H1 (cell line): ENCODE measurements at regions not wholly inside any gene's neighbourhood (a gene's known extent, or its start where the extent isn't known, plus 50 kb on each side); places are given as distances from the start of the nearest gene placed in this dataset.
A peak's percentile ranks its signal among the peaks of the same experiment; 100 is the strongest.

Source experiments
- CTCF ChIA-PET: fragments of 300-600 bp; sonication (Branson Sonifier 250); formaldehyde crosslinking; loops from one replicate; lab custom pipeline; 2021; ENCODE audit not compliant: partially characterized antibody; lab: Charles Lee
- POLR2A ChIA-PET: fragments of 300-600 bp; sonication (Branson Sonifier 250); formaldehyde crosslinking; loops from one replicate; lab custom pipeline; 2021; ENCODE audit warnings: inconsistent platforms; ENCODE audit not compliant: partially characterized antibody; lab: Charles Lee
- DNase-seq, 2 experiments: peaks; one replicate each; pipeline versions ENCODE4 v3.0.0 to v3.0.0-alpha.2; 2010 to 2022; ENCODE audit warnings: low spot score in 2 of 2, low read depth in 1 of 2, mixed read lengths in 1 of 2
- FAIRE-seq: peaks from 2 replicates; lab custom pipeline; 2011; peaks lifted over from hg19 to GRCh38; lab: Jason Lieb, UNC
- H2AFZ ChIP-seq: 2 replicates; pipeline ENCODE4 v1.8.1; 2012; ENCODE audit warnings: low read length, inconsistent platforms
- H2AK5ac ChIP-seq: 2 replicates; pipeline ENCODE4 v1.6.1; 2013; ENCODE audit warnings: low read depth, low read length
- H2BK120ac ChIP-seq: replicated peaks from 2 replicates; pipeline ENCODE3; 2013; ENCODE audit warnings: low read depth, low read length, inconsistent platforms
- H2BK12ac ChIP-seq: 2 replicates; pipeline ENCODE4 v1.6.1; 2013; ENCODE audit warnings: low read depth, low read length
- H2BK15ac ChIP-seq: 2 replicates; pipeline ENCODE4 v1.6.1; 2013; ENCODE audit warnings: low read length
- H2BK20ac ChIP-seq: 2 replicates; pipeline ENCODE4 v1.6.1; 2013; ENCODE audit warnings: low read length
- H2BK5ac ChIP-seq: 2 replicates; pipeline ENCODE4 v1.6.1; 2013; ENCODE audit warnings: low read depth, low read length
- H3K14ac ChIP-seq: 2 replicates; pipeline ENCODE4 v1.6.1; 2013; ENCODE audit warnings: inconsistent platforms; ENCODE audit not compliant: insufficient read length
- H3K18ac ChIP-seq: 2 replicates; pipeline ENCODE4 v1.6.1; 2013; ENCODE audit warnings: low read length; ENCODE audit errors: extremely low read depth
- H3K23ac ChIP-seq: 2 replicates; pipeline ENCODE4 v1.6.1; 2013; ENCODE audit warnings: inconsistent platforms; ENCODE audit not compliant: insufficient read length
- H3K23me2 ChIP-seq: 2 replicates; pipeline ENCODE4 v1.6.1; 2013; ENCODE audit warnings: low read depth, low read length
- H3K27ac ChIP-seq: 2 replicates; pipeline ENCODE4 v1.6.1; 2011; ENCODE audit warnings: low read depth, low read length, inconsistent platforms
- H3K27me3 ChIP-seq, 4 experiments: replicated peaks in 1 of 4; 1 replicate in 1 of 4; 2 replicates in 3 of 4; pipeline versions ENCODE4 v1.6.1 to v1.8.1; 2011 to 2013; ENCODE audit warnings: low read length in 3 of 4, mild to moderate bottlenecking in 3 of 4, inconsistent platforms in 2 of 4, mixed read lengths in 2 of 4, moderate library complexity in 1 of 4; ENCODE audit not compliant: control insufficient read depth in 3 of 4, insufficient read depth in 3 of 4; ENCODE audit errors: extremely low read depth in 1 of 4
- H3K36me3 ChIP-seq, 4 experiments: 2 replicates each; pipeline versions ENCODE4 v1.6.1 to v1.8.1; 2011 to 2013; ENCODE audit warnings: mild to moderate bottlenecking in 4 of 4, low read length in 3 of 4, moderate library complexity in 2 of 4, control low read depth in 1 of 4, inconsistent platforms in 1 of 4; ENCODE audit not compliant: insufficient read depth in 4 of 4, control insufficient read depth in 2 of 4
- H3K4ac ChIP-seq: replicated peaks from 2 replicates; pipeline ENCODE3; 2013; ENCODE audit warnings: low read length, low read depth, mixed read lengths, inconsistent platforms; ENCODE audit not compliant: insufficient read length
- H3K4me1 ChIP-seq, 4 experiments: replicated peaks in 1 of 4; 1 replicate in 1 of 4; 2 replicates in 3 of 4; pipeline versions ENCODE4 v1.6.1 to v1.8.1; 2011 to 2013; ENCODE audit warnings: low read length in 3 of 4, inconsistent platforms in 2 of 4, mixed read lengths in 1 of 4; ENCODE audit not compliant: insufficient read depth in 4 of 4, control insufficient read depth in 3 of 4
- H3K4me2 ChIP-seq, 2 experiments: 2 replicates each; pipeline versions ENCODE4 v1.6.1 to v1.8.1; 2011 to 2013; ENCODE audit warnings: low read depth in 2 of 2, low read length in 2 of 2, control low read depth in 1 of 2, inconsistent platforms in 1 of 2, mild to moderate bottlenecking in 1 of 2; ENCODE audit not compliant: insufficient read depth in 1 of 2
- H3K4me3 ChIP-seq, 4 experiments: fragments of 200-600, 300-600 bp in 1 of 4; sonication (generic), shearing (Covaris generic), sonication (Bioruptor Twin) in 1 of 4; 2 replicates each; pipeline versions ENCODE4 v1.5.1 to v1.8.1; 2011 to 2016; ENCODE audit warnings: low read length in 4 of 4, low read depth in 3 of 4, control low read depth in 2 of 4, inconsistent platforms in 2 of 4, mild to moderate bottlenecking in 2 of 4, mixed read lengths in 1 of 4, moderate library complexity in 1 of 4; ENCODE audit not compliant: insufficient read depth in 2 of 4; ENCODE audit errors: extremely low read depth in 1 of 4
- H3K56ac ChIP-seq: replicated peaks from 2 replicates; pipeline ENCODE3; 2013; ENCODE audit warnings: low read depth, mild to moderate bottlenecking, mixed read lengths, low read length, inconsistent platforms; ENCODE audit not compliant: insufficient read length
- H3K79me1 ChIP-seq: 2 replicates; pipeline ENCODE4 v1.6.1; 2013; ENCODE audit warnings: low read depth, low read length, control low read depth
- H3K79me2 ChIP-seq, 2 experiments: 2 replicates each; pipeline versions ENCODE4 v1.6.1 to v1.8.1; 2012 to 2013; ENCODE audit warnings: low read length in 2 of 2, mild to moderate bottlenecking in 2 of 2, inconsistent platforms in 1 of 2; ENCODE audit not compliant: insufficient read depth in 2 of 2, control insufficient read depth in 1 of 2
- H3K9ac ChIP-seq, 4 experiments: replicated peaks in 1 of 4; 1 replicate in 1 of 4; 2 replicates in 3 of 4; pipeline versions ENCODE4 v1.6.1 to v1.8.1; 2011 to 2013; ENCODE audit warnings: low read depth in 3 of 4, low read length in 3 of 4, control low read depth in 2 of 4, mild to moderate bottlenecking in 2 of 4, moderate library complexity in 2 of 4, inconsistent platforms in 1 of 4; ENCODE audit errors: extremely low read depth in 1 of 4
- H3K9me3 ChIP-seq, 2 experiments: 2 replicates each; pipeline versions ENCODE4 v1.6.1 to v1.8.1; 2012 to 2013; ENCODE audit warnings: mild to moderate bottlenecking in 2 of 2, moderate library complexity in 2 of 2, control low read depth in 1 of 2, inconsistent platforms in 1 of 2, low read depth in 1 of 2, low read length in 1 of 2, mixed read lengths in 1 of 2; ENCODE audit not compliant: insufficient read depth in 2 of 2
- H4K20me1 ChIP-seq, 2 experiments: replicated peaks in 1 of 2; 2 replicates each; pipeline versions ENCODE3 to v1.8.1; 2011 to 2013; ENCODE audit warnings: inconsistent platforms in 2 of 2, low read length in 2 of 2, mild to moderate bottlenecking in 1 of 2; ENCODE audit not compliant: insufficient read depth in 2 of 2, control insufficient read depth in 1 of 2
- H4K5ac ChIP-seq: 2 replicates; pipeline ENCODE4 v1.6.1; 2013; ENCODE audit warnings: low read length, low read depth, mixed read lengths, inconsistent platforms; ENCODE audit not compliant: insufficient read length
- H4K8ac ChIP-seq: 2 replicates; pipeline ENCODE4 v1.8.0; 2013; ENCODE audit warnings: mild to moderate bottlenecking, moderate library complexity, low read length, inconsistent platforms; ENCODE audit not compliant: insufficient read depth; ENCODE audit errors: extremely low read depth
- H4K91ac ChIP-seq: replicated peaks from 2 replicates; pipeline ENCODE3; 2013; ENCODE audit warnings: low read length, mixed read lengths, inconsistent platforms; ENCODE audit not compliant: insufficient read length
- BACH1 ChIP-seq: IDR thresholded peaks from 2 replicates; pipeline ENCODE4 v1.6.1; 2012; ENCODE audit warnings: low read length, improper control_type of control experiment
- RFX5 ChIP-seq: IDR thresholded peaks from 2 replicates; pipeline ENCODE4 v1.6.1; 2011; ENCODE audit warnings: low read depth, low read length, improper control_type of control experiment, borderline replicate concordance
- RNF2 ChIP-seq: fragments of 200-900, 300-1000 bp; sonication (generic); IDR thresholded peaks from 2 replicates; pipeline ENCODE4 v1.7.1; 2016; ENCODE audit warnings: borderline replicate concordance, low read depth, mild to moderate bottlenecking, antibody characterized with exemption, low read length; ENCODE audit not compliant: poor library complexity, severe bottlenecking; ENCODE audit errors: missing control alignments
- SAP30 ChIP-seq: fragments of 300-600 bp; sonication (generic); IDR thresholded peaks from 2 replicates; pipeline ENCODE4 v1.7.1; 2012; ENCODE audit warnings: low read length, moderate library complexity, mild to moderate bottlenecking, inconsistent platforms; ENCODE audit not compliant: insufficient read depth, insufficient replicate concordance
- SIRT6 ChIP-seq: IDR thresholded peaks from one replicate; pipeline ENCODE4 v1.7.1; 2012; ENCODE audit warnings: low read length, inconsistent platforms
- SP2 ChIP-seq: IDR thresholded peaks from 2 replicates; pipeline ENCODE4 v1.6.1; 2012; ENCODE audit warnings: mild to moderate bottlenecking, low read length, inconsistent platforms
- SUZ12 ChIP-seq: fragments of 200-600 bp; sonication (generic); IDR thresholded peaks from 2 replicates; pipeline ENCODE4 v1.6.1; 2012; ENCODE audit warnings: mild to moderate bottlenecking, inconsistent platforms, low read length, moderate library complexity, mixed read lengths
- TAF7 ChIP-seq: optimal IDR thresholded peaks from 2 replicates; pipeline ENCODE3; 2011; ENCODE audit warnings: low read depth, mild to moderate bottlenecking, inconsistent platforms, low read length, moderate library complexity, borderline replicate concordance
- TCF12 ChIP-seq: IDR thresholded peaks from 2 replicates; pipeline ENCODE4 v1.6.1; 2011; ENCODE audit warnings: low read depth, mild to moderate bottlenecking, low read length
- WGBS, 2 experiments: shearing (Covaris generic) in 1 of 2; methylation state at CpG; one replicate each; pipeline versions ENCODE4 v1.1.6 to v1.1.7; 2013 to 2015; ENCODE audit warnings: low lambda C conversion rate in 2 of 2, mixed read lengths in 2 of 2, inconsistent platforms in 1 of 2, low coverage in 1 of 2, missing lambda C conversion rate in 1 of 2; ENCODE audit not compliant: insufficient replicate concordance in 2 of 2, insufficient coverage in 1 of 2, insufficient read length in 1 of 2; ENCODE audit errors: extremely low coverage in 1 of 2, missing lambda C conversion rate in 1 of 2; 5-methylcytosine and 5-hydroxymethylcytosine counted together
- TF ChIP-seq, protein P1 (sequence below): IDR thresholded peaks from 2 replicates; pipeline ENCODE4 v1.6.1; 2012; ENCODE audit warnings: inconsistent platforms
- TF ChIP-seq, protein P2 (sequence below): IDR thresholded peaks from 2 replicates; pipeline ENCODE4 v1.6.1; 2011; ENCODE audit warnings: low read length, improper control_type of control experiment

DNA sequence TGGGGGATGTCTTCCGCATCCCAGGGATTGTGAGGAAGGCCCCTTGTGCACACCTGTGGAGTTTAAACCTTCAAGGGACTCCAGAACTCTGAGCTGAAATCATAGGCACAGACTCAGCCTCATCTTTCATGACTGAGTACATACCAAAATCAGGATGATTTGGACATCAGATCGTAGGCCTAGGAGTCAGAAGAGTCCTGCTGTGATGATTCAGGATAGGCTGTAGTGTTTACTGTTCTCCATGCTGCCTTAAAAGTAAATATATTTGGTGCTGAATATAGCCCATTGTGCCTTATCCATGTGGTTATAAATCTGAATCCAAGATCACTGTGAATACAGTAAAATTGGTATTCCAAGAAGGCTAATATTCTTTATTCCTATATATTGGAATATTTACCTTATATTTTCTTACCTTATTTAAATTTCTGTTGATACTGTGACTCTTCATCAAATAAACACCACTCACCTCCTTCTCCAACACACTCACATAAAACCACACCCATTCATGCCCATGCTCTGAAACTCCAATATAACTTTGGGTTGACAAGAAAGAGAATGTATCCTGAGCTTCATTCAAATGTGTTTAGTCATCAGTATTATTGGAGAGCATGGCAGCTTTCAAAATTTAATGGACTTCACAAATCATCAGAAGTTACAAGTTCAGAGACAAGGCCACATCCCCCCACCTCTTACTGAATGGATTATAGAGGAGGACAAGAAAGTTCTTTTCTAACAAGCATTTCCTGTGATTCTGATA, 561.4 kb upstream of the LINC00305 start:
- Histone ChIP-seq H3K27ac (no peak overlapping the region), H2BK15ac (no peak overlapping the region), H4K91ac (no peak overlapping the region), H4K5ac (no peak overlapping the region), H3K27me3 (no peaks in the 10 kb centered on the region), H3K14ac (no peak overlapping the region), H3K23ac (no peak overlapping the region), H2BK12ac (no peak overlapping the region), H3K9ac (no peak overlapping the region), H4K20me1 (no peaks in the 10 kb centered on the region), H3K4me1 (no peaks in the 10 kb centered on the region; a peak in 1 of 7 replicates), H4K8ac (no peak overlapping the region), H3K4me3 (no peak overlapping the region), H3K79me2 (no peaks in the 10 kb centered on the region), H3K79me1 (no peaks in the 10 kb centered on the region), H2BK20ac (no peak overlapping the region), H3K9me3 (no peaks in the 10 kb centered on the region), H3K4me2 (no peak overlapping the region), H3K18ac (no peak overlapping the region), H2AFZ (0 out of 2 replicates have a peak overlapping the region, but pooled peaks have one; percentile 29), H3K4ac (no peak overlapping the region), H2BK120ac (no peak overlapping the region), H2BK5ac (no peak overlapping the region), H3K56ac (no peak overlapping the region), H3K36me3 (no peaks in the 10 kb centered on the region), H3K23me2 (no peaks in the 10 kb centered on the region), H2AK5ac (no peak overlapping the region)
- DNase-seq (no peak), FAIRE-seq (no peak)
- WGBS, 2 experiments = 96% methylated on average over 2 of the region's 2 CpGs; no CpG with 5 or more reads in 1 of the 2 experiments
- POLR2A ChIA-PET = no interaction called here
- CTCF ChIA-PET = no interaction called here
- no peak for TF ChIP-seq RNF2
- TF ChIP-seq SP2 = no peak
- no peak for TF ChIP-seq SIRT6
- TF ChIP-seq, protein P1, sequence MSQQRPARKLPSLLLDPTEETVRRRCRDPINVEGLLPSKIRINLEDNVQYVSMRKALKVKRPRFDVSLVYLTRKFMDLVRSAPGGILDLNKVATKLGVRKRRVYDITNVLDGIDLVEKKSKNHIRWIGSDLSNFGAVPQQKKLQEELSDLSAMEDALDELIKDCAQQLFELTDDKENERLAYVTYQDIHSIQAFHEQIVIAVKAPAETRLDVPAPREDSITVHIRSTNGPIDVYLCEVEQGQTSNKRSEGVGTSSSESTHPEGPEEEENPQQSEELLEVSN = no peak
- TF ChIP-seq SAP30 = no peak
- TF ChIP-seq BACH1 = no peak
- no peak for TF ChIP-seq SUZ12
- TF ChIP-seq TCF12 = no peak
- no peak for TF ChIP-seq RFX5
- TF ChIP-seq, protein P2, sequence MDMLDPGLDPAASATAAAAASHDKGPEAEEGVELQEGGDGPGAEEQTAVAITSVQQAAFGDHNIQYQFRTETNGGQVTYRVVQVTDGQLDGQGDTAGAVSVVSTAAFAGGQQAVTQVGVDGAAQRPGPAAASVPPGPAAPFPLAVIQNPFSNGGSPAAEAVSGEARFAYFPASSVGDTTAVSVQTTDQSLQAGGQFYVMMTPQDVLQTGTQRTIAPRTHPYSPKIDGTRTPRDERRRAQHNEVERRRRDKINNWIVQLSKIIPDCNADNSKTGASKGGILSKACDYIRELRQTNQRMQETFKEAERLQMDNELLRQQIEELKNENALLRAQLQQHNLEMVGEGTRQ = no peak
- TF ChIP-seq TAF7 = no peak
